ENCODE measurements at regions not wholly inside any gene's neighbourhood (a gene's known extent, or its start where the extent isn't known, plus 50 kb on each side); places are given as distances from the start of the nearest gene placed in this dataset.

- TF ChIP-seq TFDP1 (CRISPR knock-in tag; IDR thresholded peaks at IDR 0.05; ENCODE audit: borderline replicate concordance) = no peak
- TF ChIP-seq FOSL1 (CRISPR knock-in tag; IDR thresholded peaks at IDR 0.05; ENCODE audit: borderline replicate concordance) = no peak
- TF ChIP-seq ZNF552 (CRISPR knock-in tag; IDR thresholded peaks at IDR 0.05; ENCODE audit: borderline replicate concordance) = no peak
- TF ChIP-seq GMEB1 (CRISPR knock-in tag; IDR thresholded peaks at IDR 0.05; ENCODE audit: borderline replicate concordance) = no peak
- TF ChIP-seq NCOR1 (IDR thresholded peaks at IDR 0.05; ENCODE audit: borderline replicate concordance, low read length) = no peak
- no peak for TF ChIP-seq ZNF431 (CRISPR knock-in tag; IDR thresholded peaks at IDR 0.05; ENCODE audit: borderline replicate concordance, low read depth)
- TF ChIP-seq CEBPB (IDR thresholded peaks at IDR 0.05; ENCODE audit: borderline replicate concordance, low read depth, low read length) = no peak
- TF ChIP-seq ZNF230 (CRISPR knock-in tag; IDR thresholded peaks at IDR 0.05) = no peak
Observed at GRCh38 chr7:41808541-41808940, 105.7 kb upstream of the INHBA start.

Data from HepG2 (cell line).